Left forelimb (tissue), 1 donor: ENCODE measurements at regions not wholly inside any gene's neighbourhood (a gene's known extent, or its start where the extent isn't known, plus 50 kb on each side); places are given as distances from the start of the nearest gene placed in this dataset.

ENCODE experiments used
- DNase-seq: peaks from one replicate; pipeline ENCODE4 v3.0.0-alpha.2; 2018; ENCODE audit warnings: low spot score

DNA sequence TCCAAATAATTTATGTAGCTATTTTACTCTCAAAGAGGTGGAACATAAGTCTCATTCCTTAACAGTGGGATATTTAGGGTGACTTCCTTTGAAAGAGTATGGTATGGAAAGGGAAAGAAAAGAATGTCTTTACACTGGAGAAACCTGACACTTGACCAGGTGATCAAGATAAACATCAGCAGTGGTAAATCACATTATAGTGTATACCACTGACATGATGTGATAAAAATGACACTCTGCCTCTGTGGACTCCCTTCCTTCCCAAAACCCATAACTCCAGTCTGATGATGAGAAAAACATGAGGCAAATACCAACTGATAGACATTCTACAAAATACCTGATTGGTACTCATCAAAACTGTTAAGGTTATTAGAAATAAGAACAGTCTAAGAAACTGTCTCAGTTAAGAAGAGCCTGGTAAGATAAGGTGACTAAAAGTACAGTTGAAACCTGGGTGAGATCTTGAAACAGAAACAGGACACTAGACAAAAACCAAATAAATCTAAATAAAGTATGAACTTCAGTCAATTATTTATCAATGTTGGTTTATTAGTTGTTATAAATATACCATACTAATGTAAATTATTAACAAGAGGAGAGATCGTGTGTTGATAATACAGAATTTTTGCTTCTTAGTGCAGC lies 144.2 kb upstream of the PCDH18 start:
- DNase-seq: no peak

DNA sequence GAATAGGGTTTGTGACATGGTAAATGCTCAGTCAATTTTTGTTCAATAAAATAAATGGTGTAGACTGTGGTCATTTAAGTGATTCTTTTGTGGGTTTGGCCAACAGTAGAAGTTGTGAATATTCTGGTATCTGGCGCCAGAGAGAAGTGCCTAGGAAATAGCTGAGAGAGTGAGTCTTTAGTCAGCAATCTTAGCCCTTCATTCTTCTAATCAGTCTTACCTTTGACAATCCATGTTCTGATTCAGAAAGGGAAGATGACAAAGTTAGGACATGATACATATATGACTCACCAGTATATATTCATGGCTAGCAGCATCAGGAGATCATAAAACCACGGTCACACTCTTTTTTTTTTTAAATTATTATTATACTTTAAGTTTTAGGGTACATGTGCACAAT lies 141.8 kb upstream of the PCDH18 start:
- DNase-seq: no peak

DNA sequence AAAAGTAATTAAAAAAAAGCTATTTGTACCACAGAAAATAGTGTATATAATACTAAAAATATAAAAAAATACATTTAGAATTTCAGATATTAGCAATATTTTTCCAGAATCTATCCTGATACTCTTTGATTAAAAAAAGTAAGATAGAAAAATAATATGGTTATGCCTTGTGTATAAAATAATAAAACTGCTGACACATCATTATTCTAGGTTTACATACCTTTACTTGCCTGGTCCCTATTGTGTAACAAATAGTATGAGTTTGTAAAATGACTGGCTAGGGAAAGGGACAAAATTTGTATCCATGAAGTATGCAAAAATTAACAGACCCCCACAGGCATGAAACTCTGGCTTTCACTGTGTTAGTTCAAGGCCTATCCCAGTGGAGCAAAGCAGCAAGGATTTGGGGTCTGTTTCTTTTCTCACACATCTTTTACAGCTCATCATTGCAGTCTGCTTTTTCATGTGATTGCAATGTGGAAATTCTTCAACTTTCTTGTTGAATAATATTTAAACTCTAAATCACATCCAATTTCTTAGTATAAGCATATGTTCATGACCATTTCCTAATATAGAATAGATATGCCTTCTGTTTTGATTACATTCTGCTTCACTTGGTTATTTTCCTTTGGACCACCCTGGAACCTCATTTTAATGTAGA lies 136.7 kb upstream of the PCDH18 start:
- no peak for DNase-seq

DNA sequence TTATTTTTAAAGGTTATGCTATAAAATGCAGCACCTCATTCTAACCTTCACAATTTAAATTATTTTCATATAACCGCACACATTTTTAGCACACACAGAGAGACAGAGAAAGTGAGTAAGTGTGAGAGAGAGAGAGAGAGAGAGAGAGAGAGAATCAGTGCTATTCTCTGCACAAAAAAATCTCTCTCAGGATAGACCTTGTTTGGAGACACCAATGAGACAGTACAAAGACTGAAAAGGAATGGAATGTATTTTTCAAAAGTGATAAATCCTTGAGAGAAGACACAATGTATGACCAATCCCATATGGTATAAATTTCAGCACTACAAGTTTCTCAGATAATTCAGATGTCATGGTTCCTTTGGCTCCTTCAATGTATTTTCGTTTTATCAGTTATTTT lies 132.1 kb upstream of the PCDH18 start:
- no peak for DNase-seq

DNA sequence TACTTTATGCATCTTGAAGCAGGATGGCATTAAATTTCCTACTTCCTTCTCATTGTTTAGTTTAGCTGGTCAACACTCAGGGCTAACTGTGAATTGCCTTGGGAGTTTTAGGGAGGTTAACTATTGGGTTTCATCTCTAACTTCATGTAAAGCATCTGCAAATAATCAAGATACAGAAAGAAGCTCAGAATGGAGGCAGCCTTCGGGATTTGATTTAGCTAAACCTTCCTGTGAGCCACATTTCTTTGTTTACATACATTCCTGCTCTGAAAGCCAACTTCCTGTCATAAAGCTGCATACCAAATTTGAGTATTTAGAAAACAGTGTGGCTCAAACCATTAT lies 131.7 kb upstream of the PCDH18 start:
- DNase-seq: no peak

DNA sequence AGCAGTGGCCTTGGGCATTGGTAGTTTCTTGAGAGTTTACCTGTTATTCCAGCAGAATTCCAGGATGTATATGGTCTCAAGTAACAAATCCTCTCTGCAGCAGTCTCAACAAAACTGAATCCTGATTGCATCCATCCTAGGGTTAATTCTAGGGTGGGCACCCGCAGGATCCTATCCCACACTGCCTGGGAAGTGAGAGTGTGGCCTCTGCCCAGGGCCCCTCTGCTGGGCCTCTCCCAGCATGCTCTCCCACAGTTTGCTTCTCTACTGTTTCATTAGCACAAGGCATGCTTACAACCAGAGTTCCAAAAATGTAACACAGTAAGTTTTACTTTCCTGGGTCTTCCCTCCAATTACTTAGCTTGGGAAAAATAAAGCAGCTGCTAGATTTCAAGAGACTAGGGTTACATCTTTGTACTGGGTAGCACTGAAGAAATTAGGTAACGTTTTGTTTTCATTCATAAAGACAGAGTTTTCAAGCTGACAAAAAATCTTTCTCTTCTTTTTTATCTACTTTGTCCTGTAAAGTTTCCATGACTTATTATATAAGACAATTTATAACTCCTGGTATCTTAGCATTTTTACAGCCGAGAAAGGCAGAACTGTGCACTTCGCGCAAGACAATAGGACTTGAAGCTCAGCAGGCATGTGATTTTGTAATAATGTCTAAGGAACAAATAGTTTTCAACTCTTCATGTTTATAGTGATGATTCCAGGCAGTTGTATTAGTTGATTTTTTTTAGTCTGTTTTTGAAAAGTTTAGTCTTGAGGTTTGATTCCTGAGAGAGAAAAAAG lies 131.2 kb upstream of the PCDH18 start:
- no peak for DNase-seq

DNA sequence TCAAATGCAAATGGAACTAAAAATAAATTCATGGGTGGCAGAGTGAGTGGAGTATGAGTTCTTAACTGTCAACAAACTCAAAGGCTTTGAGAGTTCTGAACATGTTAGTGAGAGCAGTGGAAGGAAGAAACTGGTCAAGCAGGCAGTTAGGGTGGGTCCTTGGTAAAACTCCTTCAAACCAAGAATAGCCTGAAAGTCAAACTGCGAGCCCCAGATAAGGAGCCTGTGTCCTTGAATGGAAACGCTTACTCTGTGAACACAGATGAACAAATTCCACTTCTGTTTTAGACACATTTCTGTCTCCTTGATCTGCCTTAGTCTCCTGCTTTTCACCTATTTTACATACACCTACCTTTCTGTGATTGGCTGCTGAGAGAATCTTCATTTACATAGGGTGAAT lies 129.4 kb upstream of the PCDH18 start:
- no peak for DNase-seq

DNA sequence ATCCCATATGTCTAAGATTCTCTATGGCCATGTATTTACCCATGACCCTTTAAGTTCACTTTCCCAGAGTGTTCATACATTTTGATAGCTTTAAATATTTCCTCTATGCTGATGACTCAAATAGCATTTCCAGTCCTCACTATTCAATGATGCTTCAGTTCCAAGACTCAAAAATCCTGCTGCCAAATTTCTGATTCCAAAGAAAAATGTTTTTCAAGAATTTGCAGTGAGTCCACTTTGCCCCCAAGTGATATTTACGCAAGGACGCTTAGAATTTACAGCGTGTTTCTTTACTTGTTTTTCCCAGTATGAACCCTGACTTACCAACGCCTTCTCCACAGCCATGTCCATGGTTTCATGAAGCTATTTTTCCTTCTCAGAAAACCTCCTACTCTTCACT lies 127.9 kb upstream of the PCDH18 start:
- no peak for DNase-seq

DNA sequence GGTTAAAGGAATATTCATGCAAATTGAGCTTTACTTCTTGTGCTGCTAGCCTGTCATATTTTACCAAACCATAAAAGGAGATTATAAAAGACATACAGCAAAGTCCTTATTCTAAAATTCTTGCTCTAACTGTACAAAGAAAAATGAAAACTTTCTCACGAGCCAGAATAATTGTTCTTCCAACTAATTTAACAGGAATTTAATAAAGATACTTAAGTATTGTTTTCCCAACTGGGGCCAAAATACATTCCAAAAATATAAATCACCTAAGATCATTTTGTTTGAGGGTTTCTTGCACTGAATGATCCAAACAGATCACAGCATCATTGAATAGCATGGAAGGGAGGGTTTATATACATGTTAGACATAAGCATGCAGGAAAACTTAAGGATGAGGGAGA lies 127.1 kb upstream of the PCDH18 start:
- DNase-seq: no peak

DNA sequence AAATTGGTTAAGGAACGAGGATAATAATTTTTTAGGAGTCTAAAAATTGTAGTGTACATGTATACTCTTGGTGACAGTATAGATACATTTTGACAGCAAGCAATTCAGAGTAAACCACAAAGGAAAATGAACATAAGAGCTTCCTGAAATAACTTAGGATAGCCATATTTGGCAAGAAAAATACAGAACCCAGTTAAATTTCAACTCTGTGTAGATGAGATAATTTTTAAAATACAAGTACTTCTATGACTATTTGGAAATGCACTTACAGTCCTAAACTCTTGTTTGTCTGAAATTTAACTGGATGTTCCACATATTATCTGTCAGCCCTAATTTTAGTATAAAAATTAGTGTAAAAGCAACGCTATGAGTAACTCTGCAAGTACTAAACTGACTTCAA lies 124.4 kb upstream of the PCDH18 start:
- DNase-seq: no peak

DNA sequence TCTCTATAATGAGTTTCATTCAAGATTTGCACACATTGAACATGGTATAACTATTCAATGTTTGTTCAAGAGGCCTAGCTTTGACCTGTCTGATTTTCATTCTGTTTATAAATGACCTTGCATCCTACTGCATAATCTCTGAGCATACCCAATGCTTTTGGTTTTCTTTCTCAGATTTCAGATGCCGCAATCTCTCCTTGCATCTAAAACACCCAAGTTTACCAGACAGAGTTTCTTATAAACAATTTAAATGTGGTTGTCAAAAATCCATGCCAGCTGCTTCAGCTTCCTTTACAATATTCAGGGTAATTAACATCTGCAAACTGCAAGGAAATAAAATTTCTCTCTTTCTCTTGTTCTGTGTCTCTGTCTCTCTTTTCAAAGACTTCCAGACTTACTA lies 123.0 kb upstream of the PCDH18 start:
- DNase-seq: no peak

DNA sequence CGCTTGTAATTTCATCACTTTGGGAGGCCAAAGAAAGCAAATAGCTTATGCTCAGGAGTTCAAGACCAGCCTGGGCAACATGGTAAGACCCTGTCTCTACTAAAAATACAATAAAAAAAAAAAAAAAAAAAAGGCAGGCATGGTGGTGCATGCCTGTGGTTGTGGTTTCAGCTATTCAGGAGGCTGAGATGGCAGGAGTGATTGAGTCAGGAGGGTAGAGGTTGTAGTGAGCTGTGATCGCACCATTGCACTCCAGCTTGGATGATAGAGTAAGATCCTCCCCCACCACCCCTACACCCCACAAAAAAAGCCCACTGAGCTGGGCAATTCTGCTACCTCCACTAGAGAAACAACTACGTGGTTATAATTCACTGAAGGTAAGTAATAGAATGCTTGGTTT lies 118.8 kb upstream of the PCDH18 start:
- DNase-seq: no peak

DNA sequence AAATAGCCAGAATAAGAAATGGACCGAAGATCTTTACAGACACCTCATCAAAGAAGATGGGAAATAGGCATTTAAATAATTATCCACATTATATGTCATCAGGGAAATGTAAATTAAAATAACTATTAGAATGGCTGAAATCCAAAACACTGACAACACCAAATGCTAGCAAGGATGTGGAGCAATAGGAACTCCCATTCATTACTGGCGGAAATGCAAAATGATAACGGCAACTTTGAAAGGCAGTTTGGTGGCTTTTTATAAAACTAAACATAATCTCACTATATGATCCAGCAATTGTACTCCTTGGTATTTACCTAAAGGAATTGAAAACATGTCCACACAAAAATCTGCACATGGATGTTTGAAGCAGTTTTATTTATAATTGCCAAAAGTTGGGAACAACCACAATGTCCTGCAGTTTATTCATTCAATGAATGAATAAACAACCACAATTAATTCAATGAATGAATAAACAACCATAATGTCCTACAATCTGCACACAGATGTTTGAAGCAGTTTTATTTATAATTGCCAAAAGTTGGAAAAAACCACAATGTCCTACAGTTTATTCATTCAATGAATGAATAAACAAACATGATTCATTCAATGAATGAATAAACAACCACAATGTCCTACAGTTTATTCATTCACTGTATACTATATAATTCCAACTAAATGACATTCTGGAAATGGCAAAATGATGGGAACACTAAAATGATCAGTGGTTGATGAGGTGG lies 117.6 kb upstream of the PCDH18 start:
- DNase-seq: no peak

DNA sequence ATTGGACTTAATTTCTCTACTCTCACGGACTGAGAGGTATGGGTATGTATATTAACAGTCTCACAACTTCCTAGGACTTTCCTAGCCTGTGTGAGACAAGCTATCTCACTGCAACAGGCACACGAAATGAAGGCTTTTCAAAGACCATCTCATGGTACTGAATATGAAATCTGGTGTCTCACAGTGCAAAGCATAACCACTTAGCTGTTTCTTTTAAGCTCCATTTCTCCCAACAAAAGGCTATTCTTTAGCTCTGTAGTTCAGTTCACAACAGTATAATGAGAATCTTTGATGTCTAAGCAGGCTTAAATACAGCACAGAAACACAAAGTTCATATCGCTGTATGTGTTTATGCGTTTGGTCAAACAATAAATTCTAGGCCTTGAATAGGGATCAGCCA lies 116.2 kb upstream of the PCDH18 start:
- DNase-seq: no peak

DNA sequence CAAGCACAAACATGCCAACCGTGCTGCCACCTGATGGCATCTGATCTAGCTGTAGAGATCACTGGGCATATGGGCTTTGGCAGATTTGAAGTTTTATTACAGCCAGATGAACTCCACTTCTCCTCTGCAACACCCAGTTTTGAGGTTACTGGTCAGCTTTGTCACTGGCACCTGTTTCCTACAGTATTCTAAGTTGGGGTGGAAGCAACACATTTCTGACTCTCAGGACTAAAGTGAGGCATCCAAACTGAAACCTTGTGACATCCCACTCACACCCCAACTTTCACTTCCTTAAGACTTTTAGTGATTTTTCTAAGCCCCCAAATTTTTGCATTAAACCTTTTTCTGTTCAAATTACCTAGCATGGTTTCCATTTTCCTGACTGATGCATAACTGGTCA lies 115.1 kb upstream of the PCDH18 start:
- DNase-seq: no peak

DNA sequence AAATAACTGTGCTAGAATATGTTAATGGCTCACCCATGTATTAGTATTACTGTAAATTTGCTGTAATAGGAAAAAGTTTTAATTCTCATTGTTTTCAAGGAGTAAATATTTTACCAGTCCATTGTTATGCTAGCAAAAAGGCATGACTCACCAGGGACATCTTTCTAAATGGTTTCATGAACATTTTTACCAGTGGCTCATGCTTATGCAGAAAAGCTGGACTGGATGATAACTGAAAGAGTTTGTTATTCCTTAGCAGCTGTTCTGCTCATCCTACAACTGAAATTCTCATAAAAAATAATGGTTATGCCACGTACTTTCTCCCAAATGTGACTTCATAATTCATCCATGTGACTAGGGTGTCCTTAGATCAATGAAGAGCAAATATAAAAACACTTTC lies 111.9 kb upstream of the PCDH18 start:
- no peak for DNase-seq

DNA sequence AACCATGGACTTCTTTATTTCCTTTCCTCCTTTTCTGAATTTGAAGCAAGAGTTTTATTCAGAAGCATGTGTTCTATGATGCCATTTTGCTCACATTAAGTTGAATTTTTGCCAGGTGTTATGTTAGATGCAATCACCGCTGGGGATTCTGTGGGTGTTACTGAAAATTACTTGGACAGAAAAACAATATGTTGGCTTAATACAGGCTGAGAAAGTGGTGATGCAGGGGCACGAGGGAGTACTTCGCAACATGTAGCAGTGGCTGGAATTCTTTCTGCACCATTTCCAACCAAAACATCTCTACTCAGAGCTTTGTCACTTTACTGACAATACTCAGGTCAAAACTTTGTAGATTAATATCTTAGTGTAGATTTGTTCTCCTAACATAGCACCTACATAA lies 109.2 kb upstream of the PCDH18 start:
- DNase-seq: no peak

DNA sequence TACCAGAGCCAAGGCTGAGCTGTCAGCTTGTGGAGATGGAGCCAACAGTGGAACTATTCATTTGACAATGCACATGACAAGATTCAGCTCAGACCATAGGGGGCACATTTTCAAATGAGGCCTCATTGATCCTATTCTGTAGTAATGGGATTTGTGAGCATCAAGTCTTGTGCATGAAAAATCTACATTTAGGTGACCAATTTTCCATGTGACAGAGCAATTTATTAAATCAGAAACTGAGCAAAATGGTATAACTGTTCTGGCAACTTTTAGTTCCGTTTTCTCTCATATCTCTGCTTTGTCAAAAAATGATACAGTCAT lies 108.5 kb upstream of the PCDH18 start:
- DNase-seq: no peak

DNA sequence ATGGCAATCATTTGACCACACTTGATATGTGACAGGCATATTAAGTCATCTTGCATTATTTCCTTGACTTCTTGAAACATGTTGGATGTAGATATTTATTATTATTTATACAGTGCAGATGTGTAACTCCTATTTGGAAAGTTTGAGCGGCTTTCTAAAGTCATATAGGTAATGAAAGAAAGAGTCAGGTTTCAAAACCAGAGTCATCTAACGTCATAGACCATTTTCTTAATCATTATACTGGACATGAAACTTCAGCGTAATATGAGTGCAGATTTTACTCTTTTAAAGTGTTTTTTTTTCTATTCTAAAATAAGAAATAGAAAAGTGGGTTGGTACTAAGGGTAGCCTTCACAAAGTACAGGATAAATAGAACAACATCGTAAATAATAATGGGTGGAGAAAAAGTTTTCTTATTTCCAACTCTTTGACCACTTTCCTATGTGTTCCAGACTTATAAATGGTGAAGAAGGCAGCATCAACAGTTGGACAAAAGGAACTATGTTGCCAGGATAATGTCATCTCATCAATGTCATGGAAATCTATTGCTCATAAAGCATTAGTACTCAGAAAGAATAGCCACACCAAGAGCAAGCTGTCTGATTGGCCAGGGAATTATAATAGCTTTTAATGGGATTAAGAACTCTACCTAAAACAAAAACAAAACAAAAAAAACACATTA lies 108.0 kb upstream of the PCDH18 start:
- DNase-seq: no peak

DNA sequence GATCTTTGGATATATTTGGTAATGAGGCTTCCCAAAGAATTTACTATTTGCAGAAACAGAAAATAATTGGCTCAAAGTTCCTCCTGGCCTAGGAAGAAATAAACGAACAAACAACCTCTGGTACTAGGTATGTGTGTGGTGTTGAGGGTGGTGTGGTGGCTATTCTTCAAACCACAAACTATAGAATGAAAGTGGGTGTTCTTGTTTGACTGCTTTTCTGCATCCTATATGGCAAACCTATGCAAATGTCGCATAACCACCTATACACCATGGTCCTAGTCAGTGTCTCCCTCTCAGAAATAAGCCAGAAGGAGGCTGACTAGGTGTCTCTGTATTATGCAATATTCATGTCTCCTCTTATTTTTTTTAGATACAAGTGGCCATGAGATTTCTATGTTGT lies 106.6 kb upstream of the PCDH18 start:
- DNase-seq: no peak

DNA sequence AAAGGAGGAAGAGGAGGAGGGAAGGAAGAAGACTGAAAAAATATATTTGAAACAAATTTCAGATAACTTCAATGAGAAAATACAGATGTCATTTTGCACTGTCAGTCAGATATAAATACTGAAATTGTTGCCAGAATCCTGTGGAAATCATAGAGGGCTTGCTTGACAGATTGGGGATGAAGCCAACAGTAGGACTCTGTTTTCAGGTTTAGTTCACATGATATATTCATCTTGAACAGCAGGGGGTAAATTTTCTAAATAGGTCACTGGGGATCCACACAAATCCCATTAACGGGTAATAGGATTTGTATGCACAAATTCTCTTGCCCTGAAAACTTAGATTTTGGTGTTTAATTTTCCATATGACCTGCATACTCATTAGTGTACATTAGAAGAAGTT lies 103.3 kb upstream of the PCDH18 start:
- no peak for DNase-seq

DNA sequence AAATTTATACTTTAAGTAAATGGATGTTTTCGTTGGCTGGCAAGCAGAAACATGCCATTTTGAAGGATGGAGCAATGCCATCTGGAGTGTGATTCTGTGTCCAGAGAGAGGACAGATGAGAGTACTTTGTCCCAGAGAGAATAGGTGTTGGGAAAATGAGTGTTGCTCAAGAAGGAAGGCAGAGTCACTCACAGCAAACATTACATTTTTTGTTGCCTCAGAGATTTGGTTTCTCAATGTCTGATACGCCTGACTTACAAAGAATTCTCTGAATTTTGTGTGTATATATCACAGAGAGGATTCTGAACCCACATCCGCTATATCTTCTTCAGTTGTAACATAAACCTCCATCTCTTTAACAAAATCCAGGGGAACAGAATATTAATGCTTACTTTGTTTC lies 102.8 kb upstream of the PCDH18 start:
- no peak for DNase-seq

DNA sequence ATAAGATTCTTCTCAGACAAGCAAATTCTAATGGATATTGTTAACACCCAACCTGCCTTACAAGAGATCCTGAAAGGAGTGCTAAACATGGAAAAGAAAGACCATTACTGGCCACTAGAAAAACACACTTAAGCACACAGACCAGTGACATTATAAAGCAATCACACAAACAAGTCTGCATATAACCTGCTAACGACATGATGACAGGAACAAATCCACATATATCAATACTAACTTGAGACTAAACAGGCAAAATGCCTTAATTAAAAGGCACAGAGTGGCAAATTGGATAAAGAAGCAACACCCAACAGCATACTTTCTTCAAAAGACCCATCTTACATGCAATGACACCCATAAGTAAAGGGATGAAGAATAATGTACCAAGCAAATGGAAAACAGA lies 100.5 kb upstream of the PCDH18 start:
- DNase-seq: no peak
